GM19372 (cell line): ENCODE measurements at regions not wholly inside any gene's neighbourhood (a gene's known extent, or its start where the extent isn't known, plus 50 kb on each side); places are given as distances from the start of the nearest gene placed in this dataset.

ENCODE experiments used
- ATAC-seq: cut with Tn5 transposase; IDR thresholded peaks from one replicate; pipeline ENCODE4 v1.9.1; 2021; ENCODE audit warnings: mild to moderate bottlenecking, low read depth, moderate library complexity; ENCODE audit not compliant: unreplicated experiment

GRCh38 chr3:182605882-182606611 lies 187.3 kb upstream of the ATP11B start:
- ATAC-seq, result no peak

GRCh38 chr3:182606905-182607504 lies 186.3 kb upstream of the ATP11B start:
- no peak for ATAC-seq

GRCh38 chr3:182608832-182609231 lies 184.5 kb upstream of the ATP11B start:
- ATAC-seq, result no peak

- no peak for ATAC-seq
Observed at GRCh38 chr3:182609575-182610156, 183.6 kb upstream of the ATP11B start.

- ATAC-seq, result no peak
Observed at GRCh38 chr3:182612332-182612731, 181.0 kb upstream of the ATP11B start.

GRCh38 chr3:182617500-182617899 lies 175.8 kb upstream of the ATP11B start:
- no peak for ATAC-seq

- ATAC-seq, result no peak
Observed at GRCh38 chr3:182618085-182618732, 175.1 kb upstream of the ATP11B start.

GRCh38 chr3:182618981-182619591 lies 174.2 kb upstream of the ATP11B start:
- no peak for ATAC-seq

GRCh38 chr3:182620723-182621434 lies 172.4 kb upstream of the ATP11B start:
- ATAC-seq, result no peak

GRCh38 chr3:182621435-182622240 lies 171.7 kb upstream of the ATP11B start:
- ATAC-seq, result no peak

GRCh38 chr3:182622241-182622545 lies 171.1 kb upstream of the ATP11B start:
- no peak for ATAC-seq

- ATAC-seq, result no peak
Observed at GRCh38 chr3:182626484-182627467, 166.5 kb upstream of the ATP11B start.

- ATAC-seq, result no peak
Observed at GRCh38 chr3:182628531-182628930, 164.8 kb upstream of the ATP11B start.

GRCh38 chr3:182629521-182629920 lies 163.8 kb upstream of the ATP11B start:
- no peak for ATAC-seq

- ATAC-seq, result no peak
Observed at GRCh38 chr3:182631183-182632076, 161.9 kb upstream of the ATP11B start.

- ATAC-seq, result no peak
Observed at GRCh38 chr3:182632077-182632393, 161.3 kb upstream of the ATP11B start.

- no peak for ATAC-seq
Observed at GRCh38 chr3:182633186-182633585, 160.1 kb upstream of the ATP11B start.

GRCh38 chr3:182636646-182637045 lies 156.7 kb upstream of the ATP11B start:
- ATAC-seq, result no peak
